ENCODE measurements at regions not wholly inside any gene's neighbourhood (a gene's known extent, or its start where the extent isn't known, plus 50 kb on each side); places are given as distances from the start of the nearest gene placed in this dataset.
"Not testable (repeated sequence)": the region's sequence is repeated elsewhere in the genome, so short reads cannot be mapped to it uniquely, and the experiment has no call there.

- no peak for FAIRE-seq
Observed at GRCh38 chr14:86824167-86824566, 1168.8 kb downstream of the GALC start.

GRCh38 chr14:86823581-86823980, 1169.4 kb downstream of the GALC start:
- FAIRE-seq (no peak), DNase-seq (ENCODE audit: low spot score) (no peak)

More at GRCh38 chr14:86824167-86824566, 1168.8 kb downstream of the GALC start:
- no peak for DNase-seq (ENCODE audit: low spot score)

- no peak for DNase-seq (ENCODE audit: low spot score)
- FAIRE-seq: no peak
Observed at GRCh38 chr14:86815341-86815740, 1177.6 kb downstream of the GALC start.

GRCh38 chr14:86802726-86803125, 1190.3 kb downstream of the GALC start:
- DNase-seq (ENCODE audit: low spot score): no peak
- no peak for FAIRE-seq

- FAIRE-seq: peak; percentile 94
- DNase-seq (ENCODE audit: low spot score): peak; percentile 87
Observed at GRCh38 chr14:86799244-86799647, 1193.7 kb downstream of the GALC start.

- peak; percentile 62 for FAIRE-seq
- DNase-seq (ENCODE audit: low spot score): peak; percentile 13
Observed at GRCh38 chr14:86798330-86798729, 1194.7 kb downstream of the GALC start.

- FAIRE-seq (no peak), DNase-seq (ENCODE audit: low spot score) (no peak)
Observed at GRCh38 chr14:86797075-86797351, 1196.0 kb downstream of the GALC start.

- DNase-seq (ENCODE audit: low spot score) (peak; percentile 6), FAIRE-seq (no peak)
Observed at GRCh38 chr14:86796221-86797074, 1196.5 kb downstream of the GALC start.

- no peak for DNase-seq (ENCODE audit: low spot score)
- FAIRE-seq: no peak
Observed at GRCh38 chr14:86794689-86795088, 1198.3 kb downstream of the GALC start.

GRCh38 chr14:86790408-86791364, 1202.3 kb downstream of the GALC start:
- no peak for DNase-seq (ENCODE audit: low spot score)

GRCh38 chr14:86788224-86788623, 1204.8 kb downstream of the GALC start:
- no peak for FAIRE-seq
- DNase-seq (ENCODE audit: low spot score): no peak

More at GRCh38 chr14:86790408-86791364, 1202.3 kb downstream of the GALC start:
- FAIRE-seq: no peak

GRCh38 chr14:86787717-86788116, 1205.3 kb downstream of the GALC start:
- DNase-seq (ENCODE audit: low spot score) (peak; percentile 39), FAIRE-seq (peak; percentile 70)

GRCh38 chr14:86782092-86782580, 1210.8 kb downstream of the GALC start:
- no peak for FAIRE-seq
- DNase-seq (ENCODE audit: low spot score): no peak

- DNase-seq (ENCODE audit: low spot score) (no peak), FAIRE-seq (no peak)
Observed at GRCh38 chr14:86780876-86781510, 1212.0 kb downstream of the GALC start.

GRCh38 chr14:86780461-86780860, 1212.5 kb downstream of the GALC start:
- FAIRE-seq (no peak), DNase-seq (ENCODE audit: low spot score) (no peak)

GRCh38 chr14:86779416-86779815, 1213.6 kb downstream of the GALC start:
- FAIRE-seq (no peak), DNase-seq (ENCODE audit: low spot score) (no peak)

GRCh38 chr14:86777963-86778602, 1214.9 kb downstream of the GALC start:
- FAIRE-seq: peak; percentile 79

GRCh38 chr14:86775896-86776295, 1217.1 kb downstream of the GALC start:
- DNase-seq (ENCODE audit: low spot score): not testable (repeated sequence)

More at GRCh38 chr14:86777963-86778602, 1214.9 kb downstream of the GALC start:
- peak; percentile 23 for DNase-seq (ENCODE audit: low spot score)

GRCh38 chr14:86774916-86775315, 1218.1 kb downstream of the GALC start:
- FAIRE-seq (no peak), DNase-seq (ENCODE audit: low spot score) (no peak)

More at GRCh38 chr14:86775896-86776295, 1217.1 kb downstream of the GALC start:
- FAIRE-seq: not testable (repeated sequence)

GRCh38 chr14:86772075-86772474, 1220.9 kb downstream of the GALC start:
- FAIRE-seq: no peak
- no peak for DNase-seq (ENCODE audit: low spot score)

- FAIRE-seq (no peak), DNase-seq (ENCODE audit: low spot score) (no peak)
Observed at GRCh38 chr14:86770186-86770585, 1222.8 kb downstream of the GALC start.
